Parathyroid adenoma (tissue), 2 donors: ENCODE measurements at regions not wholly inside any gene's neighbourhood (a gene's known extent, or its start where the extent isn't known, plus 50 kb on each side); places are given as distances from the start of the nearest gene placed in this dataset.

Experiments used
- H2AFZ ChIP-seq: fragments of 300-600 bp; sonication (generic); one replicate; pipeline ENCODE4 v1.7.0; 2017; ENCODE audit warnings: antibody characterized with exemption, mild to moderate bottlenecking
- H3K27ac ChIP-seq: fragments of 300-600 bp; sonication (generic); one replicate; pipeline ENCODE4 v1.7.0; 2017
- H3K27me3 ChIP-seq: fragments of 300-600 bp; sonication (generic); one replicate; pipeline ENCODE4 v1.7.0; 2017; ENCODE audit warnings: low read length; ENCODE audit not compliant: control insufficient read depth, insufficient read depth
- H3K36me3 ChIP-seq: fragments of 300-600 bp; sonication (generic); one replicate; pipeline ENCODE4 v1.7.0; 2017; ENCODE audit warnings: low read length; ENCODE audit not compliant: control insufficient read depth, insufficient read depth
- H3K4me1 ChIP-seq: fragments of 300-600 bp; sonication (generic); one replicate; pipeline ENCODE4 v1.7.0; 2017; ENCODE audit warnings: control low read depth
- H3K4me2 ChIP-seq: fragments of 300-600 bp; sonication (generic); one replicate; pipeline ENCODE4 v1.7.0; 2017; ENCODE audit warnings: low read length
- H3K4me3 ChIP-seq: fragments of 300-600 bp; sonication (generic); one replicate; pipeline ENCODE4 v1.7.0; 2017; ENCODE audit warnings: low read depth, low read length
- H3K79me2 ChIP-seq: fragments of 300-600 bp; sonication (generic); one replicate; pipeline ENCODE4 v1.7.0; 2017; ENCODE audit warnings: control low read depth
- H3K9ac ChIP-seq: fragments of 300-600 bp; sonication (generic); one replicate; pipeline ENCODE4 v1.7.0; 2017; ENCODE audit warnings: mild to moderate bottlenecking
- H3K9me3 ChIP-seq: fragments of 300-600 bp; sonication (generic); one replicate; pipeline ENCODE4 v1.7.0; 2017; ENCODE audit warnings: low read length; ENCODE audit not compliant: control insufficient read depth
- CTCF ChIP-seq: fragments of 300-600 bp; sonication (generic); IDR thresholded peaks from one replicate; pipeline ENCODE4 v1.7.0; 2017; ENCODE audit warnings: antibody characterized with exemption, mild to moderate bottlenecking
- donor health status: primary hyperparathyroidism.

GRCh38 chr15:95726891-95727290 lies 603.6 kb upstream of the NR2F2 start:
- TF ChIP-seq CTCF = no peak
- Histone ChIP-seq H3K9me3 (no peaks in the 10 kb centered on the region), H3K36me3 (no peaks in the 10 kb centered on the region), H2AFZ (no peak overlapping the region), H3K4me3 (no peak overlapping the region), H3K9ac (no peak overlapping the region), H3K4me2 (no peak overlapping the region), H3K27ac (no peak overlapping the region), H3K4me1 (no peaks in the 10 kb centered on the region), H3K79me2 (no peaks in the 10 kb centered on the region), H3K27me3 (no peaks in the 10 kb centered on the region)

GRCh38 chr15:95733931-95734330 lies 596.6 kb upstream of the NR2F2 start:
- Histone ChIP-seq H3K4me3 (no peak overlapping the region), H3K9me3 (no peaks in the 10 kb centered on the region), H3K4me2 (no peak overlapping the region), H3K4me1 (no peaks in the 10 kb centered on the region), H3K27me3 (no peaks in the 10 kb centered on the region), H3K27ac (no peak overlapping the region), H3K36me3 (no peaks in the 10 kb centered on the region), H2AFZ (no peak overlapping the region), H3K9ac (no peak overlapping the region), H3K79me2 (no peaks in the 10 kb centered on the region)
- TF ChIP-seq CTCF = no peak

- H3K4me2 ChIP-seq = no peak overlapping the region
- H3K27me3 ChIP-seq = no peaks in the 10 kb centered on the region
- H3K27ac ChIP-seq = no peak overlapping the region
- no peaks in the 10 kb centered on the region for H3K36me3 ChIP-seq
- no peak overlapping the region for H2AFZ ChIP-seq
- TF ChIP-seq CTCF = no peak
- H3K4me3 ChIP-seq = no peak overlapping the region
- no peaks in the 10 kb centered on the region for H3K4me1 ChIP-seq
- H3K9ac ChIP-seq = no peak overlapping the region
- no peaks in the 10 kb centered on the region for H3K79me2 ChIP-seq
- H3K9me3 ChIP-seq = no peaks in the 10 kb centered on the region
Observed at GRCh38 chr15:95734422-95735316, 595.8 kb upstream of the NR2F2 start.

GRCh38 chr15:95737060-95737459 lies 593.4 kb upstream of the NR2F2 start:
- Histone ChIP-seq H3K27ac (no peak overlapping the region), H3K4me3 (no peak overlapping the region), H3K4me2 (no peak overlapping the region), H3K9ac (no peak overlapping the region), H3K79me2 (no peaks in the 10 kb centered on the region), H3K36me3 (no peaks in the 10 kb centered on the region), H3K4me1 (no peaks in the 10 kb centered on the region), H3K27me3 (no peaks in the 10 kb centered on the region), H2AFZ (no peak overlapping the region), H3K9me3 (no peaks in the 10 kb centered on the region)
- no peak for TF ChIP-seq CTCF

- Histone ChIP-seq H3K36me3 (no peaks in the 10 kb centered on the region), H3K4me1 (no peaks in the 10 kb centered on the region), H2AFZ (no peak overlapping the region), H3K27ac (no peak overlapping the region), H3K9ac (no peak overlapping the region), H3K4me3 (no peak overlapping the region), H3K79me2 (no peaks in the 10 kb centered on the region), H3K4me2 (no peak overlapping the region), H3K9me3 (no peaks in the 10 kb centered on the region), H3K27me3 (no peaks in the 10 kb centered on the region)
- no peak for TF ChIP-seq CTCF
Observed at GRCh38 chr15:95739131-95739530, 591.4 kb upstream of the NR2F2 start.
